Lower lobe of right lung (tissue), 2 donors: ENCODE measurements at regions not wholly inside any gene's neighbourhood (a gene's known extent, or its start where the extent isn't known, plus 50 kb on each side); places are given as distances from the start of the nearest gene placed in this dataset.

Experiments used
- ATAC-seq, 2 donors: fragments of 200-7000 bp; cut with Tn5 transposase; one replicate each; pipeline ENCODE4 v1.9.1; 2020 to 2022; ENCODE audit warnings: mild to moderate bottlenecking in 2 of 2, moderate library complexity in 2 of 2
- DNase-seq: peaks from one replicate; pipeline ENCODE4 v3.0.0-alpha.2; 2020
- H3K27ac ChIP-seq: fragments of 200-600 bp; one replicate; pipeline ENCODE4 v1.8.0; 2022
- H3K27me3 ChIP-seq: fragments of 200-600 bp; one replicate; pipeline ENCODE4 v1.8.0; 2022; ENCODE audit warnings: low read depth
- H3K36me3 ChIP-seq: fragments of 200-600 bp; one replicate; pipeline ENCODE4 v1.8.0; 2022; ENCODE audit warnings: mild to moderate bottlenecking
- H3K4me1 ChIP-seq: fragments of 200-600 bp; one replicate; pipeline ENCODE4 v1.8.0; 2022
- H3K4me3 ChIP-seq: fragments of 200-600 bp; one replicate; pipeline ENCODE4 v1.8.0; 2022; ENCODE audit warnings: mild to moderate bottlenecking
- H3K9me3 ChIP-seq: fragments of 200-600 bp; one replicate; pipeline ENCODE4 v1.8.0; 2022
- intact Hi-C: fragments of 100-400 bp; cut with DNase I; formaldehyde crosslinking; loops from one replicate; pipeline ENCODE4 v1.11.0; 2022
- TF ChIP-seq, protein P1 (sequence below): fragments of 200-600 bp; IDR thresholded peaks from one replicate; pipeline ENCODE4 v1.8.0; 2022; ENCODE audit warnings: antibody characterized with exemption, mild to moderate bottlenecking
- donor health status: DM: no; HTN: yes; CAD: no; lungs with severe emphysema.

DNA sequence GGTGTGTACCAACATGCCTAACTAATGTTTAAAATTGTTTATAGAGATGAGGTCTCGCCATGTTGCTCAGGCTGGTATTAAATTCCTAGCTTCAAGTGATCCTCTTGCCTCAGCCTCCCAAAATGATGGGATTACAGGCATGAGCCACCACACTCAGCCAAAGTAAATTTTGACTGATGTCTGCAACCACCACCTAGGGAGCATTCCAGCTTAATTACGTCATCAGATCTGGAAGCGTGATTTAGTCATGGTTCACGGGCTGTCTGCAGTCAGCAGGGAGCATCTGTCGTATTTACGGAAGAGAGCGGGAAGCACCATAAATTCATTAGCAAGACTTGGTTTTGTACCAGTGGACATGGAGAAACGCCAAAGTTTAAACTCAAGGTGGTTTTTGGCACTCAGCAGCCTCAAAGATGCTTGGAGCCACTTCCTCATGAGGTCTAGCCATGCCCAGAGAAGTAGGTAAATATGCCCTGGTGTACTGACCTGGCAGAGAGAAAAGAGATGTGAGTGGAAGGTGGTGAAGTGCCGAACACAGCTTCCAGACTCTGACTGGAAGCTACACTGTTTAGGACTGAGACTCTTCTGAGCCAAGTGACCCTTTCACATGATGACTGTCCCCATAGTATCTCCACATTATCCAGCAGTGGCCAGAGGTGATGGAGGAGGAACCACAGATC, 60.8 kb upstream of the SLC35F3 start:
- no peak for ATAC-seq
- H3K27ac ChIP-seq = no peak overlapping the region
- no peaks in the 10 kb centered on the region for H3K27me3 ChIP-seq
- H3K9me3 ChIP-seq = peaks cover 4% of the 10 kb centered on the region
- TF ChIP-seq, protein P1, sequence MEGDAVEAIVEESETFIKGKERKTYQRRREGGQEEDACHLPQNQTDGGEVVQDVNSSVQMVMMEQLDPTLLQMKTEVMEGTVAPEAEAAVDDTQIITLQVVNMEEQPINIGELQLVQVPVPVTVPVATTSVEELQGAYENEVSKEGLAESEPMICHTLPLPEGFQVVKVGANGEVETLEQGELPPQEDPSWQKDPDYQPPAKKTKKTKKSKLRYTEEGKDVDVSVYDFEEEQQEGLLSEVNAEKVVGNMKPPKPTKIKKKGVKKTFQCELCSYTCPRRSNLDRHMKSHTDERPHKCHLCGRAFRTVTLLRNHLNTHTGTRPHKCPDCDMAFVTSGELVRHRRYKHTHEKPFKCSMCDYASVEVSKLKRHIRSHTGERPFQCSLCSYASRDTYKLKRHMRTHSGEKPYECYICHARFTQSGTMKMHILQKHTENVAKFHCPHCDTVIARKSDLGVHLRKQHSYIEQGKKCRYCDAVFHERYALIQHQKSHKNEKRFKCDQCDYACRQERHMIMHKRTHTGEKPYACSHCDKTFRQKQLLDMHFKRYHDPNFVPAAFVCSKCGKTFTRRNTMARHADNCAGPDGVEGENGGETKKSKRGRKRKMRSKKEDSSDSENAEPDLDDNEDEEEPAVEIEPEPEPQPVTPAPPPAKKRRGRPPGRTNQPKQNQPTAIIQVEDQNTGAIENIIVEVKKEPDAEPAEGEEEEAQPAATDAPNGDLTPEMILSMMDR = no peak
- no peak for DNase-seq
- no peak overlapping the region for H3K4me3 ChIP-seq
- H3K36me3 ChIP-seq = no peaks in the 10 kb centered on the region
- intact Hi-C loops = no loop called here
- no peaks in the 10 kb centered on the region for H3K4me1 ChIP-seq

GRCh38 chr1:233844275-233844674, 60.2 kb upstream of the SLC35F3 start:
- no peak for ATAC-seq
- Histone ChIP-seq H3K27me3 (no peaks in the 10 kb centered on the region), H3K36me3 (no peaks in the 10 kb centered on the region), H3K4me3 (no peak overlapping the region), H3K9me3 (peaks cover 4% of the 10 kb centered on the region), H3K27ac (no peak overlapping the region), H3K4me1 (no peaks in the 10 kb centered on the region)
- TF ChIP-seq, protein P1 = no peak
- intact Hi-C loops = no loop called here
- no peak for DNase-seq

- no peaks in the 10 kb centered on the region for H3K4me1 ChIP-seq
- H3K27ac ChIP-seq = no peak overlapping the region
- DNase-seq (no peak), ATAC-seq (no peak)
- intact Hi-C loops = no loop called here
- TF ChIP-seq, protein P1 = no peak
- H3K36me3 ChIP-seq = no peaks in the 10 kb centered on the region
- no peaks in the 10 kb centered on the region for H3K27me3 ChIP-seq
- H3K4me3 ChIP-seq = no peak overlapping the region
- peaks cover 4% of the 10 kb centered on the region for H3K9me3 ChIP-seq
Measured at GRCh38 chr1:233844692-233845091, 59.8 kb upstream of the SLC35F3 start.
